ENCODE measurements at regions not wholly inside any gene's neighbourhood (a gene's known extent, or its start where the extent isn't known, plus 50 kb on each side); places are given as distances from the start of the nearest gene placed in this dataset.

- TF ChIP-seq CTCF (IDR thresholded peaks at IDR 0.05): no peak
- TF ChIP-seq POLR2A (IDR thresholded peaks at IDR 0.05): no peak
Observed at GRCh38 chr13:112179995-112180394, 113.0 kb downstream of the SOX1 start.

Data from testis (tissue), 2 donors.